IPS-18c (cell line): ENCODE measurements at regions not wholly inside any gene's neighbourhood (a gene's known extent, or its start where the extent isn't known, plus 50 kb on each side); places are given as distances from the start of the nearest gene placed in this dataset.
"Not testable (repeated sequence)": the region's sequence is repeated elsewhere in the genome, so short reads cannot be mapped to it uniquely, and the experiment has no call there.

Source experiments
- H3K4me3 ChIP-seq: 2 replicates; pipeline ENCODE4 v1.7.0; 2013; ENCODE audit warnings: low read depth, mild to moderate bottlenecking, low read length, moderate library complexity; ENCODE audit not compliant: insufficient read depth
- H3K9me3 ChIP-seq: one replicate; pipeline ENCODE4 v1.6.1; 2013; ENCODE audit warnings: mild to moderate bottlenecking, low read length, moderate library complexity; ENCODE audit not compliant: control insufficient read depth, insufficient read depth

GRCh38 chr20:4328541-4328940, 79.5 kb upstream of the ADRA1D start:
- Histone ChIP-seq H3K9me3 (no peaks in the 10 kb centered on the region), H3K4me3 (no peak overlapping the region)

- Histone ChIP-seq H3K9me3 (no peaks in the 10 kb centered on the region), H3K4me3 (no peak overlapping the region)
These were observed 78.9 kb upstream of the ADRA1D start for GRCh38 chr20:4327956-4328355.

- Histone ChIP-seq H3K4me3 (no peak overlapping the region), H3K9me3 (no peaks in the 10 kb centered on the region)
These were observed 77.3 kb upstream of the ADRA1D start for GRCh38 chr20:4326195-4327065.

GRCh38 chr20:4325548-4326187, 76.6 kb upstream of the ADRA1D start:
- Histone ChIP-seq H3K4me3 (no peak overlapping the region), H3K9me3 (no peaks in the 10 kb centered on the region)

- Histone ChIP-seq H3K4me3 (no peak overlapping the region), H3K9me3 (no peaks in the 10 kb centered on the region)
These were observed 75.6 kb upstream of the ADRA1D start for GRCh38 chr20:4324611-4325243.

GRCh38 chr20:4322499-4322898, 73.4 kb upstream of the ADRA1D start:
- H3K4me3 ChIP-seq: no peak overlapping the region
- H3K9me3 ChIP-seq: no peaks in the 10 kb centered on the region

- H3K9me3 ChIP-seq: no peaks in the 10 kb centered on the region
- no peak overlapping the region for H3K4me3 ChIP-seq
These were observed 71.2 kb upstream of the ADRA1D start for GRCh38 chr20:4320291-4320690.

GRCh38 chr20:4318891-4319290, 69.8 kb upstream of the ADRA1D start:
- no peaks in the 10 kb centered on the region for H3K9me3 ChIP-seq
- H3K4me3 ChIP-seq: no peak overlapping the region

GRCh38 chr20:4310616-4311015, 61.5 kb upstream of the ADRA1D start:
- H3K4me3 ChIP-seq, H3K9me3 ChIP-seq: not testable (repeated sequence)

GRCh38 chr20:4306206-4306605, 57.1 kb upstream of the ADRA1D start:
- H3K4me3 ChIP-seq: no peak overlapping the region
- H3K9me3 ChIP-seq: no peaks in the 10 kb centered on the region

- H3K9me3 ChIP-seq: no peaks in the 10 kb centered on the region
These were observed 56.0 kb upstream of the ADRA1D start for GRCh38 chr20:4305091-4305490.

GRCh38 chr20:4304601-4305000, 55.5 kb upstream of the ADRA1D start:
- H3K9me3 ChIP-seq: no peaks in the 10 kb centered on the region
- no peak overlapping the region for H3K4me3 ChIP-seq

More at GRCh38 chr20:4305091-4305490, 56.0 kb upstream of the ADRA1D start:
- no peak overlapping the region for H3K4me3 ChIP-seq

GRCh38 chr20:4303136-4303535, 54.0 kb upstream of the ADRA1D start:
- no peaks in the 10 kb centered on the region for H3K9me3 ChIP-seq
- no peak overlapping the region for H3K4me3 ChIP-seq

- Histone ChIP-seq H3K9me3 (peaks cover 2% of the 10 kb centered on the region), H3K4me3 (no peak overlapping the region)
These were observed 51.8 kb upstream of the ADRA1D start for GRCh38 chr20:4300921-4301320.

GRCh38 chr20:4300401-4300800, 51.3 kb upstream of the ADRA1D start:
- no peak overlapping the region for H3K4me3 ChIP-seq

GRCh38 chr20:4299773-4300172, 50.7 kb upstream of the ADRA1D start:
- no peak overlapping the region for H3K4me3 ChIP-seq
- peaks cover 2% of the 10 kb centered on the region for H3K9me3 ChIP-seq

More at GRCh38 chr20:4300401-4300800, 51.3 kb upstream of the ADRA1D start:
- peaks cover 2% of the 10 kb centered on the region for H3K9me3 ChIP-seq

- H3K4me3 ChIP-seq: no peak overlapping the region
- peaks cover 2% of the 10 kb centered on the region for H3K9me3 ChIP-seq
These were observed 50.1 kb upstream of the ADRA1D start for GRCh38 chr20:4299216-4299615.
